GM21381 (cell line): ENCODE measurements at regions not wholly inside any gene's neighbourhood (a gene's known extent, or its start where the extent isn't known, plus 50 kb on each side); places are given as distances from the start of the nearest gene placed in this dataset.

ENCODE experiments used
- ATAC-seq: cut with Tn5 transposase; IDR thresholded peaks from one replicate; pipeline ENCODE4 v1.9.1; 2021; ENCODE audit warnings: mild to moderate bottlenecking, moderate library complexity; ENCODE audit not compliant: unreplicated experiment

DNA sequence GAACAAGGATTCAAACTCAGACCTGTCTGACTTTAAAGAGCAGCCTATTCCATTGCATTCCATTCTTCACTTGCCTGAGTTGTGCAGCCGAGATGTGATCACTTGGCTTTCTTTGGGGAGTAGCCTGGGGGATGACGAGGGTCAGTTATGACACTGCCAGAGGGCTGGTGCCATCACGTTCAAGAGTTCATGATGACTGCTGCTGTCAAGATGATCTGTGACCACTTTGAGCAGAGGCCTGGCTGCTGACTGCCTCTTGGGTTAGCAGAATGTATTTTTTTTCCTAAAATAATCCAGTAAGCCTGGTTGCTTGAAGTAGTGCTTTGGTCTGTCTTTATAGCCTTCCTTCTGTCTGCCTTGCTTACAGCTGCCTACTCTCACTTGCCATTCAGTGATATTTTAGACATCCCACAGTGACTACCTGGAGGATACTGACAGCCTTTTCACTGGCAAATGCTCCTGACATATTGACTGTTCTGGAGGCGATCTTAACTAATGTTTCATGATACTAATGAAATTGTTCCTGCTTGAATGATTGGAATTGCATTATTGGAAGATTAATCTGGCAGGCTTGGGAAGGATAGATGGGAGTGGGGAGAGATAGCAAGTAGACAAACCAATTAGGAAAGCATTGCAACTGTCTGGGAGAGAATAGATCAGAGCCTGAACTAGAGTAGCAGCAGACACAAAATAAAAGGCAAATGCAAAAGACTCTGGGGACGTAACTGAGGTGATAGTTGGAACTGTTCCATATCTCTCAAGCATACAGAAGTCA is 221.6 kb upstream of the LCORL start:
- ATAC-seq = no peak

DNA sequence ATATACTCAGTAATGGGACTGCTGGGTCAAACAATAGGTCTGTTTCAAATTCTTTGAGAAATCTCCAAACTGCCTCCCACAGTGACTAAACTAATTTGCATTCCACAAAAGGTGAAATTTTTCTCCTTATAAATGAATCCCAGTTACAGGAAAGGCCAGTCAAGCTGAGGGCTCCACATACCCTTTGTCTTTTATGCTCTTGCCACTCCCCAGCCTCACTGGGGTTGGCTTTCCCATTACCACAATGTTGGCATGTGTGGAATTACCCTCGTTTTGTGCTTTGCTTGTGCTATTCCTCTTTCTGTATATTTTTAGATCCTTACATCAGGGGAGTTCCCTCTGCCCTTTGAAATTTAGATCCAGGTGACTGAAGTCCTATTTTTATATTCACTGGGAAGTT is 220.2 kb upstream of the LCORL start:
- ATAC-seq = no peak

DNA sequence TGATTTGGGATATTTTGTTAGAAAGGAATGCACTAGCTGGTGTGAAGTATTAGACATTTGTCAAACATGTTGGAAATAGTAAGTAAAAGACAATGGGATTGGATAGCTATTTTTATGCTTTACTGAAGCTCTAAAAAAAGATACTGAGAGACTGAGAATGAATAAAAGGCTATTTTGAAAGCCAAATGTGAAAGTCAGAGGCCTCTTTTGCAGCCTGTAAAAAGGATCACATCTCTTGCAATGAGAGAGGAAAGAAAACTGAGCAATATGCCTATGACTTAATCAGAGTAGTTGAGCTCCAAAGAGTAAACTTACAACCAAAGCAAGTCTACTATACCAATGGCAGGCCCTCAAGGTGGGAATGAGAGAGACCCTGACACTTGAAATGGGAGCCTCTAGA is 212.6 kb upstream of the LCORL start:
- no peak for ATAC-seq

DNA sequence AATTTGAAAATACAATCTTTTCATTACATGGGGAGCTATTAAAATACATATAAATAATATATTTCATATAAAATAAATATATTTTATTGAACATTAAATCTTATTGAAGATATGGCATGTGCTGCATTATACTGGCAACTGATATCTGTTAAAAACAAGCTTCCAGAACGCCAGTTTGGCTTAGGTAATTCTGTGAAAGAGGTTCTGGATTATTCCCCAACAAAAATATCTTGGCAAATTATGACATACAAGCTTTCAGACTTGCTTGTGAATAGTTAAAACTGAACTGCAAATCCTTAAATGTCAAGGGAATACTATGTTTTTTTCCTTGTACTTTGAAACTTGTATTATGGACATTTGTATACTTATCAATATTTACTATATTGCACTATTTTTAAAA is 210.2 kb upstream of the LCORL start:
- no peak for ATAC-seq

DNA sequence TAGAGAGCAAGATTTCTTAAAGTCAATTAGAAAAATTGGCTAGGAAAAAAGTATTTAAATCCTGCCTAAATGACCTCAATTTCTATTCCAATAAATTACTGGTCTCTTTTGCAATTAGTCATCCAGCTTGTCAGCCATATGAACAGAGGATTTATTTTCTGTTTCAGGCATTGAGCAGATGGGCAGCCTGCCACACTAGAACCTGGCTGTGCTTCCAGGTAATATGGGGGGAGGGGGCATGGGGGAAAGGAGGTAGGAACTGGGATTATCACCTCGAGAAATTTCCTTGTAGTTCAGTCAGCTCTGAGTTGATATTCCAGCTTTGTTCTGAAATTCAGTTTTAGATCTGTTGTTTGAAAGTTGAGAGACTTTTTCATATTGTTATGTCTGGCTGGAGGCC is 206.3 kb upstream of the LCORL start:
- no peak for ATAC-seq

DNA sequence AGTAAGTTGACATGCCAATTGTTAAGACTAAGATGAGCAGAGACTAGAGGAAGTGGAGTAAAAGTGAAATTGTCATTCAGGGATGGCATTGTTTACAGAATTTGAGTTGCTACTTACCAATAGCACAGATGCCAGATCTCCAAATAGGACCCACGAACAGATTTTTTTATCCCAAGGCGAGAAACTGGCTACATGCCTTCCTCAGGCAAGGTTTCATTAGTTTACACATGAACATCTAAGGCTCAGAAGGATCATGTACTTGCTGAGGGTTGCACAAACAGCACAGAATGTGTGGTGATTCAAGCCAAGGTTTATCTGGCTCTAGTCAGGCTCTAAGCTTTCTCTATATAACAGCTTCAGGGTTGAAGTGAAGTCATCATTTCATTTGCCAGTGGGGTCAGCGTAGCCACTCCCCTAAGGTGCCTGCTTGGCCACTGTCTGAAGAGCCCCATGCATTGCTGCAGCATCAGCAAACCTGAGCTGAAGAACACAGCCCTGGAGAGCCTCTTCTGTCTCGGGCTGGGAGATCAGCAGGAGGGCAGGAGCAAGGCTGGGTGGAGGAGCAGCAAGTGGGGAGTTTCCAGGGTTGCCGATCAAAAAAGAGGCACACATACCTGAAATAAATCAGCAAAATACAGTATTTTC is 193.0 kb upstream of the LCORL start:
- no peak for ATAC-seq

DNA sequence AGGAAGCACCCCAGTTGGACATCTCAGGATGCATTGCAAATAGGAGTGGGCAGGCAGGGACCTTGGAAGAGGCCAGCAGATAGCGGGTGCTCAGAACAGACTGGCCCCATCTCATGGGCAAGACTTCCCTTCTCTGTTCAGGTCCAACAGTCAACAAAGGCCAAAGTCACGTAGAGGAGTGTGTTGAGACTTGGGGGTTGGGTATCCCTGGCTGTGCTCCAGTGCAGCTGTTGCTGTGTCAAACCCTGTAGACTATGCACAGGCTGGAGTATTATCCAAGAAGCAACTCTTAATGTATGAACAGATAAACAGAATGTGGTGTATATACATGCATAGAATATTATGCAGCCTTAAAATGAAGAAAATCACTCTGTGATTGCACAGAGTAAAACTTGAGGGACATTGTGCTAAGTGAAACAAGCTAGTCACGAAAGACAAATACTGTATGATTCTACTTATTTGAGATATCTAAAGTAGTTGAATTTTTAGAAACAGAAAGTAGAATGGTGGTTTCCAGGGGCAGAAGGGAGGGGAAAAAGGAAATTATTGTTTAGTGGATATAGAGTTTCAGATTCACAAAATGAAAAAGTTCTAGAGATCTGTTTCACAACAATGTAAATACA is 192.1 kb upstream of the LCORL start:
- ATAC-seq = peak; percentile 40

DNA sequence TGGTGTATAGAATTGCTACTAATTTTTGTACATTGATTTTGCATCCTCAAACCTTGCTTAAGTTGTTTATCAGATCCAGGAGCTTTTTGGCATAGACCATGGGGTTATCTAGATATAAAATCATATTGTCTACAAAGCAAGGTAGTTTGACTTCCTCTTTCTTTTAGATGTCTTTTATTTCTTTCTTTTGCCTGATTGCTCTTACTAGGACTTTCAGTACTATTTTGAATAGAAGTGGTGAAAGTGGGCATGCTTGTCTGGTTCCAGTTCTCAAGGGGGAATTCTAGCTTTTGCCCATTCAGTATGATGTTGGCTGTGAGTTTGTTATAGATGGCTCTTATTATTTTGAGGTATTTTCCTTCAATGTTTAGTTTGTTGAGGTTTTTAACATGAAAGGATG is 187.9 kb upstream of the LCORL start:
- no peak for ATAC-seq

DNA sequence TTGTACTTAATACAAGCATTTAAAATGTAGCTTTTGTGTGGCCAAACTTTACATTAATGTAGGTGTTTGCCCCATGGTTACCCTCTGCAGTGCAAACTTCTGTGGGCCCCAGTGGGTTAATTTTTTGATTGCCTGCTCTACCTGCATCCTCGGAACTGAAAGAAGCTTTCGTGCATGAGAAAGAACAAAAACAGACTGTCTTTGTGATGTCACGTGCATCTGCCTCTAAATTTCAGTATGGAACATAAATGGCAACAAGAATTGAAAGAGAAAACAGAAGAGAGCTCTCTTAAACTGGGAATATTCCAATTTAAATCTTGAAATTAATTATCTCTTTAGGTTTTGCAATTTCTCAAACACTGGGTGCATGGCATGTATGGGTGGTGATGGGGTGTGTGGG is 182.4 kb upstream of the LCORL start:
- ATAC-seq = no peak

DNA sequence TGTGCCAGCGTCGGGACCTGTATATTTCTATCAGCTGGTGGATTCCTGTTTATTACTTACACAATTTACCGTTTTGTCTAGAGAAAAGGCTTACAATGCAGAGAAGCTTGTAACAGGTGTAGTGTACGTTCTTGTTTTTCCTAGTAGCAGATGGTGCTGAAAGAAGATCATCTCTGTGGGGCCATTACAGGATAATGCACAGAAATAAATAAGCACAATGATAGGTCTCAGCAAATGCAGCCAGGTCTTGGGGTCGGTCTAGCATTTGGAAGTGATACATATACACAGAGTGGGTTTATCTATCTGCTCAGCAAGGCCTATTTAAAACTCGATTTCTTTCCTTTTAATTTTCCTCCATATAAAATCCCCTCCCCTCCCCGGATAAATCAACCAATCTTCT is 180.9 kb upstream of the LCORL start:
- ATAC-seq = no peak

DNA sequence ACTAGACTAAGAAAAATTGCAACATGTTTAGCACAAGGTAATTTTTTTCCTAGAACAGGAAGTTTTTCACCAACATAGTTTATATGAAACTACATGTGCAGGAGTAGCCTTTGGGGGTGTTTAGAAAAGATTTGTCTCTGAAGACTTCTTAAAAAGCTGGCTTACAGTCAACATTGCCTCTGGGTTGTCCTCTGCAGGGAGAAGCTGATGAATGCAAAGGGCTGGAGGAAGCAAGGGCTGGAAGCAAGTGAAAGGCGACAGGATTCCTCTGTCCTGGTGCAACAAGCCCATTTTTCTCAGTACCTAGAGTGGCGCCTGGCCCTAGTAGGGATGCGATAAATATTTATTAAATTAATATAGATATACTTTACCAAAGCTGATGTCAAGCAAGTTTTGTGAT is 180.3 kb upstream of the LCORL start:
- no peak for ATAC-seq

DNA sequence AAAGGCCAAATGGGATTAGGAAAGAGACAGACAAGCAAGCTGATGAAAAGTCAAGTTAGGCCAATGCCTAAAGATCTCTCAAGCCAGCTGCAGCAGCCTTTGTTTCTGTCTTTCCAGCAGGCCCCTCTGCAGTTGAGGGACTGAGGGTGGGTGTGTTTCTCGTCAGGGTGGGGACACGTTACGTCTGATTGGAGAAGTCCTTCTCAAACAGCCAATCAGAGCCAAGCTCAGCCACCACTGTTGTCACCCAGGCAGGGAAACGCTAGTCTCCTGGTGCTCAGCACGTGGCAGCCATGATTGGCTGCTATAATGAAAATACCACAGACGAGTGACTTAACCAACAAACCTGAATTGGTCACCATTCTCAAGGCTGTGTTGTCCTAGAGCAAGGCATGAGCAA is 177.1 kb upstream of the LCORL start:
- ATAC-seq = no peak

DNA sequence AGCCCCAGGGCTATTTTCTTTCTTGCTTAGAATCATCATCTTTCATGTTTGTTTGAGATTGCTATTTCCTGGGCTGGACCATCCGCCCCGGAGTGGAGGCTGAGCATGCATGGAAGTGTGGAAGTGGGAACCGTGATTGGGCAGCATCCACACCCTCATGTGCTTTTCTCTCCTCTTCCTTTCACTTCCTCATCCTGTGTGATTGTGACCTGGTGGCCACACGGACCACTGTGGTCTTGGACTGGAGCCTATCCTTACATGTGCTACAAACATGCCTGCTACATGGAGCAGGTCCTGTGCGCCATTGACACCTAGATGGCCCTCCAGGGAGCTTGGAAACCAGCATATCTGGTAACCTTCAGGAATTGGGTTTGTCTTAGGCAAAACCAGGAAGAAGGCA is 175.9 kb upstream of the LCORL start:
- ATAC-seq = no peak

DNA sequence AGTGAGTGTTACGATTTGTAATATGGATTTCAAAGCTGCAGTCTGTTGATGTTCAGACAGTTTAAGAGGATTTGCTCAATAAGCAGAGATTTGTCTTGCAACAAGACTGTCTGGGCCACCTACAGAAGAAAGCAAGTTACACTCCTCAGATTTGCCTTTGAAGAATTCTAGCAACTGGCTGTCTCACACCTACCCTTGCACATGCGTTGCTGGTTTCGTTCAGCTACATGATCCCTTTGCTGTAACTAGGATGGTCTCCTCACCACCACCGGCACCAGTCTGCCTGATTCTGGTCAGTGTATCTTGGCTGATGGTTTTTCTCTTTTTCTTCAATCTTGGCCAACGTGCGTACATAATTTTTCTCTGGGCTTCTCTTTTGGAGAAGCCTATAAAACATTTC is 172.7 kb upstream of the LCORL start:
- no peak for ATAC-seq

DNA sequence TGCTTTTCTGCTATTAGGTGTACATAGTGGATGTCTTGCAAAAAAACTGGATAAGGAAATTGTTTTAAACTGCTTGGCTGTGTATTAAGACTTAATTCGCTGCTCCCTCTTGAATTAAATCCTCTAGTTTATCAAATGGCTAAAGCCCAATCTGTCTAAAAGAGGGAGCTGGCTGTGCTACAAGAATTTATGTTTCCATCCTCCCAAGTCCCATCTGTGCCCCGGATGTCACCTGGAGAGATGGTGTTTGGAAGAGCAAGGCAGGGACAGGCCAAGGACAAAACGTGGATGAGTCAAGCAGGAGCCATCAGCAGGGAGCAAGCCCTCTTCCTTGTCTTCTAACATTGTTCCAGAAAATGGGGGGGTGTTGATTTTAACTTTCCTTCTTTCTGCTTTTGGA is 171.3 kb upstream of the LCORL start:
- ATAC-seq = no peak

DNA sequence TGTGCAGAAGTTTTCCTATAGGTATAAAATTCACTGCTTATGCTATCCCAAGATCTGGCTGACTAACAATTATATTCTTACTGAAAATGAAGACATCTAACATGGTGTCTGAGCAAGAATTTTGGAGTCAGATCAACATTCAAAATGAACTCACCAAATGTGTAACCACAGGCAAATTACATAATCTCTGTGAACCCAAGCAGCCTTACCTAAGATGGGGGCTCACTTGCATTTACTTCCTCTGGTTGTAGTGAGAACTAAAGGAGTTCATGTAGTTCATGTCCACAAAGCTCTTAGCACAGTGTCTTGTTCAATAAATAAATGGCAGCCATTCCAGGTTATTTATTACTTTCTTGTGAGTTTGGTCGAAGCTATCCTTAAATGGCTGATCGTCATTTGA is 163.9 kb upstream of the LCORL start:
- no peak for ATAC-seq

DNA sequence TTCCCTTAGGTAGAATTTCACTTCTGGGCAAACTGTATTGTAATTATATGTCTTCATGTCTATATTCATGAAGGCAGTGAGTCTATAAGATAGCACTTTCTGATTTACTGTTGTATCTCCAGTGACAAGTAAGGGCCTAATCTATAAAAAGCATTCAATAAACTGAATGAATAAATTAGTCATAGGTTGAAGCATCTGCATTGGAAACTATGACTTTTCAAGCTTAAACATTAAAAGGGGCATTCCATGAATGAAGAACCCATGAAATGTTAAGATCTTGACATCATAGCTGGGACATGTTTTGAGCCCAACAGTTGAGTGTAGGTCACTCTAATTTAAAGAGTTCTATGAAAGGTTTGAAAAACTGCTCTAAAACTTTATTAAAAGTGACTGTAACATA is 159.3 kb upstream of the LCORL start:
- ATAC-seq = no peak

DNA sequence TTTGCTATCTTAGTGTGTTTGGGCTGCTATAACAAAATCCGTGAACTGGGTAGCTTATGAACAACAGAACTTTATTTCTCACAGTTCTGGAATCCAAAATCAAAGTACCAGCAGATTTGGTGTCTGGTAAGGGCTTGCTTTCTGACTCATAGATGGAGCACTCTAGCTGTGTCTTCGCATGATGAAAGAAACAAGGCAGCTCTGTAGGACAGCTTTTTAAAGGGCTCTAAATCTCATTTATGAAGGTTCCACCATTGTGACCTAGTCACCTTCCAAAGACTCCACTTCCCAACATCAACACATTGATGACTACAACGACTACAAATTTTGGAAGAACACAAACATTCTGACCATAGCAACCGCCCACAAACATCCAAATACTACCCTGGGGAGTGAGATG is 158.6 kb upstream of the LCORL start:
- no peak for ATAC-seq

DNA sequence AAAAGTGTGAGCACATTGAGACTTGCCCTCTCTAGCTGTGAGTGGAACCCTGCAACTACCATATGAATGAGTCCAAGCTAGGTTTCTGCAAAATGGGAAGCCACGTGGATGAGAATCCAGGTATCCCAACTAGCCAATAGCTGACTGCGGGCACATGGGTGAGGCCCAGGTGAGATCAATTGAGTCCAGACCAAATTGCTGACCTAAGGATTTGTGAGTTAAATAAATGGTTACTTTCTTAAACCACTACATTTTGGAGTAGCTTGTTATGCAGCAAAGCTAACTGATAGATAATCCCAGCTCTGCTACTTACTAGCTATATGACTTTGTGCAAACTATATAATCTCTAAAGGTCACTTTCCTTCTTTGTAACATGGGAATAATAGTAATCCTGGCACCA is 150.3 kb upstream of the LCORL start:
- no peak for ATAC-seq

DNA sequence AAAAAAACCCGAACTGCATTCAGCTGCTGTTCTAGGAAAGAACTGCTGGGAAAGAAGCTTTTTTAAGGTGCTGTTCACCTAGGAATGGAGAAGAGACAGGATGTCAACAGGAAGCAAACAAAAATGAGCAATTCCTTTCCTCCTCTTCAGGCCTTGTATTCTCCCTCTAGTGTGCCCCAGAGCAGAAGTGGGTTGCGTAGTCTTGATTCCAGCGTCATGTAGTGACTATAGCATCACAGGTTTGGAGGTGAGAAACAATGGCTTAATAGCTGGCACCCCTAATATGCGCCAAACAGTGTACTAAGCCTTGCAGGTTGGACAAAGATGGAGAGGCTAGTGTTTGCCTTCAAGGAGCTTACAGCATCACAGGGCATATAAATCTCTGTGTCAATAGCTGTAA is 146.3 kb upstream of the LCORL start:
- ATAC-seq = no peak

DNA sequence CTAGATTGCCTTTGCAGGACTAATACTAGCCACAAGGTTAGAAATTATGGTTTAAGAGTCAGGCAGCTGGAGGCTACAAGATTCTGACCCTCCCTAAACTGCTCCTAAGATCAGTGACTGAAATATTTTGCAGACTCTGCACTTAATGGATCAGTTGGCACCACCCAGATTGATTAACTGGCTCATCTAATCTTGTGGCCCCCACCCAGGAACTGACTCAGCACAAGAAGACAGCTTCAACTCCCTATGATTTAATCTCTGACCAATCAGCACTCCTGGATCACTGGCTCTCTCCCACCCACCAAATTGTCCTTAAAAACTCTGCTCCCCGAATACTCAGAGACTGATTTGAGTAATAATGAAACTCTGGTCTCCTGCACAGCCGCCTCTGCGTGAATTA is 145.4 kb upstream of the LCORL start:
- no peak for ATAC-seq

DNA sequence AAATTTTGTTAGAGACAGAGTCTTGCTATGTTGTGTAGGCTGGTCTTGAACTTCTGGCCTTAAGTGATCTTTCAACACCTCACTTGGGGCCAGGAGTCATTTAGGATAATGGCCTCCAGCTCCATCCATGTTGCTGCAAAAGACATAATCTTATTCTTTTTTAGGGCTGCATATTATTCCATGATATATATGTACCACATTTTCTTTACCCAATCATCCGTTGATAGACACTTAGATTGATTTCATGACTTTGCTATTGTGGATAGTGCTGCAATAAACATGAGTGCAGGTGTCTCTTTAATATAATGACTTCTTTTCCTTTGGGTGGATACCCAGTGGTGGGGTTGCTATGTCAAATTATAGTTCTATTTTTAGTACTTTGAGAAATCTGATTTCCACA is 140.9 kb upstream of the LCORL start:
- no peak for ATAC-seq
